ENCODE measurements at regions not wholly inside any gene's neighbourhood (a gene's known extent, or its start where the extent isn't known, plus 50 kb on each side); places are given as distances from the start of the nearest gene placed in this dataset.

GRCh38 chr2:104794441-104794840, 59.5 kb upstream of the POU3F3 start:
- TF ChIP-seq CTCF (IDR thresholded peaks at IDR 0.05), result no peak

More at GRCh38 chr2:104794441-104794840, 59.5 kb upstream of the POU3F3 start:
- no peaks in the 10 kb centered on the region for H3K9me3 ChIP-seq
- no peak for DNase-seq
- no peak overlapping the region for H3K4me3 ChIP-seq
- ATAC-seq, result no peak
- H3K36me3 ChIP-seq (ENCODE audit: low read depth), result no peaks in the 10 kb centered on the region
- no peaks in the 10 kb centered on the region for H3K4me1 ChIP-seq (ENCODE audit: low read depth)
- intact Hi-C loops (cut with DNase I, micrococcal nuclease), result no loop called here

Data from mucosa of descending colon (tissue), 3 donors.